ENCODE measurements at regions not wholly inside any gene's neighbourhood (a gene's known extent, or its start where the extent isn't known, plus 50 kb on each side); places are given as distances from the start of the nearest gene placed in this dataset.

DNA sequence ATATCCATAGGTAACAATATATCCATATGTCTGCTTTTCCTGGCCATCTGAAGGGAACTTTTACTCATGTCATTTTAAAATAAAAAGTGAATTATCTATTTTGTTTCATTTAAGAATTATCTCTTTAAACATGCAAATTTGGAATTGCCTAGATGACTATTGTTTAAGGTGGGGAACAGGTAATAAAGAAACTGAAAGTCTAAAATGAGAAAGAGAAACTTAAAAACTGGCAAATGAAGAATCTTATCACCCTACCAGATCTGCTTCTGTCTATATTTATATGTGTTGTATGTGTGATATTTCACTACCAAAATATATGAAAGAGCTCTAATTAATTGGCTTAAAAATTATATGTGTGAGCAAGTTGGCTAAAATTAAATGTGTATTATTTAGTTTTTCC is 243.2 kb upstream of the KCNH7 start:
- H3K4me3 Mint-ChIP-seq: no peak overlapping the region
- no peaks in the 10 kb centered on the region for H3K4me1 Mint-ChIP-seq
- H3K36me3 Mint-ChIP-seq (ENCODE audit: low read depth): no peaks in the 10 kb centered on the region
- no peak for ATAC-seq (ENCODE audit: low read depth)
- H3K27ac Mint-ChIP-seq: no peak overlapping the region
- no peak for DNase-seq
- H3K9me3 Mint-ChIP-seq: peaks cover 11% of the 10 kb centered on the region
- ChIA-PET POLR2A (no interaction called here), CTCF (no interaction called here)
- intact Hi-C loops (cut with micrococcal nuclease): no loop called here
- H3K27me3 Mint-ChIP-seq: no peaks in the 10 kb centered on the region
- TF ChIP-seq, protein P1, sequence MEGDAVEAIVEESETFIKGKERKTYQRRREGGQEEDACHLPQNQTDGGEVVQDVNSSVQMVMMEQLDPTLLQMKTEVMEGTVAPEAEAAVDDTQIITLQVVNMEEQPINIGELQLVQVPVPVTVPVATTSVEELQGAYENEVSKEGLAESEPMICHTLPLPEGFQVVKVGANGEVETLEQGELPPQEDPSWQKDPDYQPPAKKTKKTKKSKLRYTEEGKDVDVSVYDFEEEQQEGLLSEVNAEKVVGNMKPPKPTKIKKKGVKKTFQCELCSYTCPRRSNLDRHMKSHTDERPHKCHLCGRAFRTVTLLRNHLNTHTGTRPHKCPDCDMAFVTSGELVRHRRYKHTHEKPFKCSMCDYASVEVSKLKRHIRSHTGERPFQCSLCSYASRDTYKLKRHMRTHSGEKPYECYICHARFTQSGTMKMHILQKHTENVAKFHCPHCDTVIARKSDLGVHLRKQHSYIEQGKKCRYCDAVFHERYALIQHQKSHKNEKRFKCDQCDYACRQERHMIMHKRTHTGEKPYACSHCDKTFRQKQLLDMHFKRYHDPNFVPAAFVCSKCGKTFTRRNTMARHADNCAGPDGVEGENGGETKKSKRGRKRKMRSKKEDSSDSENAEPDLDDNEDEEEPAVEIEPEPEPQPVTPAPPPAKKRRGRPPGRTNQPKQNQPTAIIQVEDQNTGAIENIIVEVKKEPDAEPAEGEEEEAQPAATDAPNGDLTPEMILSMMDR (IDR thresholded peaks at IDR 0.05): no peak

DNA sequence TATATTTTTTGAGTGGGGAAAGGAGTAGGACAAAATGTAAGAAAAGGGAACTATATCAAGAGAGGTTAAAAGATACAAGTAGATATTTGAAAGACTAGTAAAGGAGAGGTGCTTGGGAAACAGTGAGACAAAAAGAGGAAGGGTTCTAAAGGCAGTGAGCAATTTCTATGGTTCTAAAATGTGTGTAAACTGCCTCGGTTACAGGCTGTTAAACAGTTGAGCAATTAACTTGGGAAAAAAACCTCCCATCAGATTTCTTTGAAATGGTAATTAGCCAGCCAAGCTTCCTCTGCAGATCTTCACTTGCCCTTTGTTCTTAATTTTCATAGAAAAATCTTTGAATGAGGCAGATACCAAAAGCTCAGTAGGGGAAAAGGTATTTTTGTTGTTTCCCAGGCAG is 238.7 kb upstream of the KCNH7 start:
- intact Hi-C loops (cut with micrococcal nuclease): no loop called here
- CTCF ChIA-PET: no interaction called here
- POLR2A ChIA-PET: no interaction called here
- H3K4me3 Mint-ChIP-seq: no peak overlapping the region
- no peaks in the 10 kb centered on the region for H3K4me1 Mint-ChIP-seq
- H3K27ac Mint-ChIP-seq: no peak overlapping the region
- TF ChIP-seq, protein P1 (IDR thresholded peaks at IDR 0.05): no peak
- DNase-seq (no peak), ATAC-seq (ENCODE audit: low read depth) (no peak)
- H3K9me3 Mint-ChIP-seq: peaks cover 7% of the 10 kb centered on the region
- no peaks in the 10 kb centered on the region for H3K36me3 Mint-ChIP-seq (ENCODE audit: low read depth)
- H3K27me3 Mint-ChIP-seq: no peaks in the 10 kb centered on the region

DNA sequence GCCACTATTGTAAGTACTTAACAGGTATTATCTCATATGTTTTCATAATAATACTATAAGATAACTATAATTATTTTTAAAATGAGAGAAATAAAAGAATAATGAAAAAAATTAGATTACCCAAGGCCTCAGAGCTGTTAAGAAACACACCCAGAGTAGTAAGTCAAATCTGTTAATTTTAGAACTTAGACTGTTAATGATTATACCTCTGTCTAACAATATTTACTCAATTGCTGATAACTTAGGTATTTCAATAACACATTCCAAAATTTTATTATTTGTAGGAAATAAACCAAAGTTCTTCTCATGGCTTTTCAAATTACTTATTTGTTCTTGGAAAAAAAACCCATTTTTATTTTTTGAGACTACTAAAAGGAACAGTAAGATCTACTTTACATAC is 227.5 kb upstream of the KCNH7 start:
- Mint-ChIP-seq H3K4me3 (no peak overlapping the region), H3K9me3 (peaks cover 2% of the 10 kb centered on the region), H3K36me3 (ENCODE audit: low read depth) (no peaks in the 10 kb centered on the region), H3K4me1 (no peaks in the 10 kb centered on the region), H3K27ac (no peak overlapping the region), H3K27me3 (no peaks in the 10 kb centered on the region)
- TF ChIP-seq, protein P1 (IDR thresholded peaks at IDR 0.05): no peak
- ATAC-seq (ENCODE audit: low read depth) (no peak), DNase-seq (no peak)
- POLR2A ChIA-PET: no interaction called here
- intact Hi-C loops (cut with micrococcal nuclease): no loop called here
- CTCF ChIA-PET: no interaction called here

DNA sequence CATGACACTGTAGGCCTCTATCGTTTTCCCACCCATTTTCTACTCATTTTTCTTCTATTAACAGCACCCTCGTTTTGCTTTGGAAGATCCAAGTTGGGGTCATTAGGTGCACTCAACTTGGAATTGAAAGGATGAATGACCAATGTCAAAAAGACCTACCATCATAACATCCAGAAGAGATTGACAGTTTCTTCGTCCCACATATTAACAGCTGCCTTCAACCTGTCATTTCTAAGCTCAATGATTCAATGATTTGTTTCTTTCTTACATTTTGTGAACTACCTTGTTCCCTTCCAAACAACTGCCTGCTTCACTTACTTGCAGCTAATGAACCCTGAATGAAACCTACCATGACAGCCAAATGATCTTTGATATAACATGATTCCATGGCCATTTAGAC is 224.0 kb upstream of the KCNH7 start:
- intact Hi-C loops (cut with micrococcal nuclease): no loop called here
- ChIA-PET POLR2A (no interaction called here), CTCF (no interaction called here)
- H3K27ac Mint-ChIP-seq: no peak overlapping the region
- H3K4me1 Mint-ChIP-seq: no peaks in the 10 kb centered on the region
- H3K36me3 Mint-ChIP-seq (ENCODE audit: low read depth): no peaks in the 10 kb centered on the region
- H3K9me3 Mint-ChIP-seq: peaks cover 2% of the 10 kb centered on the region
- TF ChIP-seq, protein P1 (IDR thresholded peaks at IDR 0.05): no peak
- ATAC-seq (ENCODE audit: low read depth) (no peak), DNase-seq (no peak)
- no peaks in the 10 kb centered on the region for H3K27me3 Mint-ChIP-seq
- no peak overlapping the region for H3K4me3 Mint-ChIP-seq

DNA sequence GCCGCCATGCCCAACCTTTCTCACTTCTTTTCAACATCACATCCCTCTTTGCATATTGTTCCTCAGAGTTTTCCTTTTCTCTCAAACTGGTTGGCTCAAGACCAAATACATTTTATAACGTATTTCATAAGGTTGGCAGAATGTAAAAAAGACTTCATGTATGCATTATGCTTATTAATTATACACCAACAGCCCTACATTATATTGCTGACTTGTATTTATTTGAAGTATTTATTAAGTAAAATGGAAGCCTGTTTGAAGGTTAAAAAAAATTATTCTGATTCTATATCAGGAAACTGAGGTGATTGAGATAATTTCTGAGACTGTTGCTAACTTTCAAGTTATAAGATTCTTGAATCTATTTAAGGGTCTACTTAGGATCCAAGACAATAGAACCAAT is 208.0 kb upstream of the KCNH7 start:
- no peaks in the 10 kb centered on the region for H3K9me3 Mint-ChIP-seq
- no peaks in the 10 kb centered on the region for H3K4me1 Mint-ChIP-seq
- H3K27ac Mint-ChIP-seq: no peak overlapping the region
- H3K27me3 Mint-ChIP-seq: no peaks in the 10 kb centered on the region
- ATAC-seq (ENCODE audit: low read depth) (no peak), DNase-seq (no peak)
- TF ChIP-seq, protein P1 (IDR thresholded peaks at IDR 0.05): no peak
- H3K4me3 Mint-ChIP-seq: no peak overlapping the region
- CTCF ChIA-PET: no interaction called here
- POLR2A ChIA-PET: no interaction called here
- intact Hi-C loops (cut with micrococcal nuclease): no loop called here
- no peaks in the 10 kb centered on the region for H3K36me3 Mint-ChIP-seq (ENCODE audit: low read depth)

Measured in activated B cell treated with CpG ODN at 0.5 μM for 24 hours (primary cell).